Hepatocyte (in vitro differentiated cells): ENCODE measurements at regions not wholly inside any gene's neighbourhood (a gene's known extent, or its start where the extent isn't known, plus 50 kb on each side); places are given as distances from the start of the nearest gene placed in this dataset.
A peak's percentile ranks its signal among the peaks of the same experiment; 100 is the strongest.

ENCODE experiments used
- DNase-seq: peaks from one replicate; pipeline ENCODE4 v3.0.0-alpha.2; 2016; ENCODE audit warnings: low spot score
- H2AFZ ChIP-seq: fragments of 200-600 bp; sonication (generic); 2 replicates; pipeline ENCODE4 v1.6.0; 2016; ENCODE audit warnings: antibody characterized with exemption, mild to moderate bottlenecking
- H3K27ac ChIP-seq: fragments of 200-600 bp; sonication (generic); 2 replicates; pipeline ENCODE4 v1.5.1; 2016; ENCODE audit warnings: mild to moderate bottlenecking
- H3K27me3 ChIP-seq: fragments of 200-600 bp; sonication (generic); 2 replicates; pipeline ENCODE4 v1.6.1; 2016
- H3K36me3 ChIP-seq: fragments of 200-600 bp; sonication (generic); replicated peaks from 2 replicates; pipeline ENCODE4 v1.5.1; 2016; ENCODE audit warnings: low read depth; ENCODE audit not compliant: insufficient read depth
- H3K4me1 ChIP-seq: fragments of 200-600 bp; sonication (generic); 2 replicates; pipeline ENCODE4 v1.5.1; 2016; ENCODE audit warnings: mild to moderate bottlenecking, moderate library complexity; ENCODE audit not compliant: insufficient read depth
- H3K4me2 ChIP-seq: fragments of 200-600 bp; sonication (generic); 2 replicates; pipeline ENCODE4 v1.6.0; 2016
- H3K4me3 ChIP-seq: fragments of 200-600 bp; sonication (generic); 2 replicates; pipeline ENCODE4 v1.5.1; 2016; ENCODE audit warnings: mild to moderate bottlenecking
- H3K79me2 ChIP-seq: fragments of 200-600 bp; sonication (generic); 2 replicates; pipeline ENCODE4 v1.6.0; 2017; ENCODE audit warnings: mild to moderate bottlenecking
- H3K9me2 ChIP-seq: fragments of 200-600 bp; sonication (generic); replicated peaks from 2 replicates; pipeline ENCODE4 v1.6.0; 2017; ENCODE audit warnings: mild to moderate bottlenecking; ENCODE audit not compliant: insufficient read depth
- H3K9me3 ChIP-seq: fragments of 200-600 bp; sonication (generic); 2 replicates; pipeline ENCODE4 v1.5.1; 2016; ENCODE audit warnings: low read depth, mild to moderate bottlenecking
- H4K20me1 ChIP-seq: fragments of 200-600 bp; sonication (generic); 2 replicates; pipeline ENCODE4 v1.6.0; 2016; ENCODE audit warnings: mild to moderate bottlenecking; ENCODE audit not compliant: insufficient read depth, poor library complexity, severe bottlenecking
- CTCF ChIP-seq: fragments of 200-600 bp; sonication (generic); IDR thresholded peaks from 2 replicates; pipeline ENCODE4 v1.5.1; 2016; ENCODE audit warnings: antibody characterized with exemption, mild to moderate bottlenecking; ENCODE audit not compliant: poor library complexity
- EZH2 ChIP-seq: fragments of 200-600 bp; sonication (generic); IDR thresholded peaks from 2 replicates; pipeline ENCODE4 v1.6.1; 2016; ENCODE audit warnings: antibody characterized with exemption, mild to moderate bottlenecking, borderline replicate concordance
- EZH2phosphoT487 ChIP-seq: fragments of 200-600 bp; sonication (generic); IDR thresholded peaks from one replicate; pipeline ENCODE4 v1.6.1; 2018; ENCODE audit warnings: antibody characterized with exemption, mild to moderate bottlenecking, low read depth, moderate library complexity; ENCODE audit not compliant: unreplicated experiment, severe bottlenecking
- WGBS: methylation state at CpG from one replicate; pipeline ENCODE4 v1.1.6; 2016; ENCODE audit warnings: low lambda C conversion rate; ENCODE audit errors: missing lambda C conversion rate; 5-methylcytosine and 5-hydroxymethylcytosine counted together

GRCh38 chr2:67079729-67080128, 317.4 kb upstream of the ETAA1 start:
- no peak for DNase-seq
- Histone ChIP-seq H3K4me2 (no peak overlapping the region), H3K4me1 (peaks cover 3% of the 10 kb centered on the region), H3K27ac (no peak overlapping the region), H3K4me3 (no peak overlapping the region), H3K27me3 (no peaks in the 10 kb centered on the region), H3K36me3 (no peaks in the 10 kb centered on the region), H3K9me2 (no peaks in the 10 kb centered on the region), H4K20me1 (no peaks in the 10 kb centered on the region), H3K79me2 (no peaks in the 10 kb centered on the region), H3K9me3 (no peaks in the 10 kb centered on the region), H2AFZ (no peak overlapping the region)
- TF ChIP-seq EZH2: no peak
- TF ChIP-seq CTCF: no peak
- TF ChIP-seq EZH2phosphoT487: no peak
- 65% methylated on average over 3 of the region's 3 CpGs for WGBS

- H3K27me3 ChIP-seq: no peaks in the 10 kb centered on the region
- H3K36me3 ChIP-seq: no peaks in the 10 kb centered on the region
- H3K4me3 ChIP-seq: no peak overlapping the region
- no peaks in the 10 kb centered on the region for H4K20me1 ChIP-seq
- TF ChIP-seq EZH2phosphoT487 (no peak), EZH2 (no peak), CTCF (no peak)
- no peaks in the 10 kb centered on the region for H3K9me3 ChIP-seq
- no peak overlapping the region for H2AFZ ChIP-seq
- DNase-seq: no peak
- no peaks in the 10 kb centered on the region for H3K79me2 ChIP-seq
- no peak overlapping the region for H3K4me2 ChIP-seq
- peaks cover 3% of the 10 kb centered on the region for H3K4me1 ChIP-seq
- H3K27ac ChIP-seq: no peak overlapping the region
- no peaks in the 10 kb centered on the region for H3K9me2 ChIP-seq
Observed at GRCh38 chr2:67082813-67083212, 314.3 kb upstream of the ETAA1 start.

GRCh38 chr2:67083951-67084350, 313.2 kb upstream of the ETAA1 start:
- H3K4me2 ChIP-seq: no peak overlapping the region
- TF ChIP-seq EZH2phosphoT487: no peak
- TF ChIP-seq CTCF: no peak
- no peak for TF ChIP-seq EZH2

GRCh38 chr2:67085146-67085545, 312.0 kb upstream of the ETAA1 start:
- H3K27ac ChIP-seq: no peak overlapping the region

More at GRCh38 chr2:67083951-67084350, 313.2 kb upstream of the ETAA1 start:
- H3K79me2 ChIP-seq: no peaks in the 10 kb centered on the region
- no peaks in the 10 kb centered on the region for H3K9me3 ChIP-seq
- H3K4me3 ChIP-seq: no peak overlapping the region
- H3K4me1 ChIP-seq: peaks cover 3% of the 10 kb centered on the region
- H4K20me1 ChIP-seq: no peaks in the 10 kb centered on the region
- H3K27ac ChIP-seq: no peak overlapping the region
- 61% methylated on average over 2 of the region's 2 CpGs for WGBS
- DNase-seq: peak; percentile 8
- H2AFZ ChIP-seq: no peak overlapping the region
- no peaks in the 10 kb centered on the region for H3K36me3 ChIP-seq
- H3K27me3 ChIP-seq: no peaks in the 10 kb centered on the region
- H3K9me2 ChIP-seq: no peaks in the 10 kb centered on the region

More at GRCh38 chr2:67085146-67085545, 312.0 kb upstream of the ETAA1 start:
- no peak overlapping the region for H3K4me2 ChIP-seq
- H3K27me3 ChIP-seq: no peaks in the 10 kb centered on the region
- peaks cover 3% of the 10 kb centered on the region for H3K4me1 ChIP-seq
- no peak overlapping the region for H2AFZ ChIP-seq
- no peak overlapping the region for H3K4me3 ChIP-seq
- WGBS: 93% methylated on average over 4 of the region's 4 CpGs
- no peak for DNase-seq
- H4K20me1 ChIP-seq: no peaks in the 10 kb centered on the region
- H3K79me2 ChIP-seq: no peaks in the 10 kb centered on the region
- no peaks in the 10 kb centered on the region for H3K9me3 ChIP-seq
- H3K36me3 ChIP-seq: no peaks in the 10 kb centered on the region
- TF ChIP-seq CTCF: no peak
- TF ChIP-seq EZH2: no peak
- TF ChIP-seq EZH2phosphoT487: no peak
- no peaks in the 10 kb centered on the region for H3K9me2 ChIP-seq
